H9 (cell line): ENCODE measurements at regions not wholly inside any gene's neighbourhood (a gene's known extent, or its start where the extent isn't known, plus 50 kb on each side); places are given as distances from the start of the nearest gene placed in this dataset.

Experiments used
- DNase-seq: peaks from one replicate; pipeline ENCODE4 v3.0.0-alpha.2; 2017
- H2AFZ ChIP-seq: one replicate; pipeline ENCODE4 v1.6.1; 2013; ENCODE audit warnings: mild to moderate bottlenecking, low read length, control low read depth, moderate library complexity
- H2AK5ac ChIP-seq: 2 replicates; pipeline ENCODE4 v1.6.1; 2013; ENCODE audit warnings: low read length, control low read depth, mixed read lengths; ENCODE audit not compliant: insufficient read length
- H2BK120ac ChIP-seq: one replicate; pipeline ENCODE4 v1.6.1; 2013; ENCODE audit warnings: low read depth, mild to moderate bottlenecking, low read length, control low read depth, inconsistent platforms; ENCODE audit not compliant: poor library complexity, severe bottlenecking
- H2BK12ac ChIP-seq: 2 replicates; pipeline ENCODE4 v1.6.1; 2013; ENCODE audit warnings: low read length, control low read depth, mixed read lengths, low read depth; ENCODE audit not compliant: insufficient read length
- H2BK15ac ChIP-seq: 2 replicates; pipeline ENCODE4 v1.6.1; 2013; ENCODE audit warnings: low read depth, low read length, control low read depth
- H2BK20ac ChIP-seq: one replicate; pipeline ENCODE4 v1.6.1; 2013; ENCODE audit warnings: low read depth, mild to moderate bottlenecking, low read length, control low read depth, inconsistent platforms; ENCODE audit not compliant: poor library complexity, severe bottlenecking
- H2BK5ac ChIP-seq: 2 replicates; pipeline ENCODE4 v1.6.1; 2013; ENCODE audit warnings: low read length, control low read depth, mixed read lengths; ENCODE audit not compliant: insufficient read length
- H3K14ac ChIP-seq: 2 replicates; pipeline ENCODE4 v1.6.1; 2013; ENCODE audit warnings: low read length, control low read depth; ENCODE audit not compliant: insufficient read depth
- H3K18ac ChIP-seq: 2 replicates; pipeline ENCODE4 v1.6.1; 2013; ENCODE audit warnings: low read depth, mild to moderate bottlenecking, mixed read lengths, low read length, control low read depth; ENCODE audit not compliant: insufficient read length
- H3K23ac ChIP-seq: 2 replicates; pipeline ENCODE4 v1.6.1; 2013; ENCODE audit warnings: low read length, control low read depth, mixed read lengths, low read depth; ENCODE audit not compliant: insufficient read length
- H3K23me2 ChIP-seq: 2 replicates; pipeline ENCODE4 v1.6.1; 2013; ENCODE audit warnings: low read depth, mild to moderate bottlenecking, mixed read lengths, low read length, control low read depth; ENCODE audit not compliant: insufficient read length, poor library complexity, severe bottlenecking
- H3K27ac ChIP-seq: 2 replicates; pipeline ENCODE4 v1.5.1; 2013; ENCODE audit warnings: low read length, control low read depth, mixed read lengths, low read depth; ENCODE audit not compliant: insufficient read length
- H3K27me3 ChIP-seq: 2 replicates; pipeline ENCODE4 v1.6.1; 2013; ENCODE audit warnings: low read length, control low read depth, inconsistent platforms; ENCODE audit not compliant: insufficient read depth
- H3K4ac ChIP-seq: 2 replicates; pipeline ENCODE4 v1.6.1; 2013; ENCODE audit warnings: low read depth, mild to moderate bottlenecking, control low read depth, inconsistent platforms, low read length, moderate library complexity
- H3K4me1 ChIP-seq: 2 replicates; pipeline ENCODE4 v1.6.1; 2013; ENCODE audit warnings: low read length, control low read depth, inconsistent platforms; ENCODE audit not compliant: insufficient read depth
- H3K4me2 ChIP-seq: 2 replicates; pipeline ENCODE4 v1.6.1; 2013; ENCODE audit warnings: low read length, control low read depth, mixed read lengths; ENCODE audit not compliant: insufficient read length, insufficient read depth
- H3K56ac ChIP-seq: 2 replicates; pipeline ENCODE4 v1.6.1; 2013; ENCODE audit warnings: low read depth, mild to moderate bottlenecking, mixed read lengths, low read length, control low read depth; ENCODE audit not compliant: insufficient read length
- H3K79me1 ChIP-seq: 2 replicates; pipeline ENCODE4 v1.6.1; 2013; ENCODE audit warnings: low read depth, mild to moderate bottlenecking, moderate library complexity, low read length, control low read depth, inconsistent platforms; ENCODE audit not compliant: insufficient read depth, poor library complexity, severe bottlenecking
- H3K79me2 ChIP-seq: 2 replicates; pipeline ENCODE4 v1.6.1; 2013; ENCODE audit warnings: low read length, control low read depth, inconsistent platforms; ENCODE audit not compliant: insufficient read depth
- H3K9ac ChIP-seq: 2 replicates; pipeline ENCODE4 v1.6.1; 2013; ENCODE audit warnings: low read length, control low read depth, mixed read lengths; ENCODE audit not compliant: insufficient read length; ENCODE audit errors: extremely low read depth
- H3K9me3 ChIP-seq: one replicate; pipeline ENCODE4 v1.6.1; 2013; ENCODE audit warnings: low read depth, low read length, inconsistent platforms; ENCODE audit not compliant: control insufficient read depth
- H3T11ph ChIP-seq: one replicate; pipeline ENCODE4 v1.6.1; 2013; ENCODE audit warnings: mild to moderate bottlenecking, low read length, control low read depth, inconsistent platforms
- H4K20me1 ChIP-seq: one replicate; pipeline ENCODE4 v1.6.1; 2013; ENCODE audit not compliant: control insufficient read depth, insufficient read length, insufficient read depth
- H4K5ac ChIP-seq: 2 replicates; pipeline ENCODE4 v1.6.1; 2013; ENCODE audit warnings: low read depth, mild to moderate bottlenecking, mixed read lengths, low read length, control low read depth; ENCODE audit not compliant: insufficient read length
- H4K8ac ChIP-seq: replicated peaks from 2 replicates; pipeline ENCODE4 v1.6.1; 2013; ENCODE audit warnings: low read length, control low read depth, mixed read lengths, low read depth; ENCODE audit not compliant: insufficient read length
- H4K91ac ChIP-seq: 2 replicates; pipeline ENCODE4 v1.6.1; 2013; ENCODE audit warnings: low read depth, mild to moderate bottlenecking, moderate library complexity, mixed read lengths, low read length, control low read depth; ENCODE audit not compliant: insufficient read length
- H3K27ac Mint-ChIP-seq, 3 experiments: 2 replicates in 2 of 3; 3 replicates in 1 of 3; pipeline ENCODE4 v1.8.0; 2020 to 2021; ENCODE audit warnings: mixed read lengths in 3 of 3, mild to moderate bottlenecking in 1 of 3, moderate library complexity in 1 of 3
- H3K27me3 Mint-ChIP-seq: 2 replicates; pipeline ENCODE4 v1.8.0; 2021; ENCODE audit warnings: low read depth, mild to moderate bottlenecking, moderate library complexity, mixed read lengths
- H3K36me3 Mint-ChIP-seq, 3 experiments: 2 replicates in 2 of 3; 3 replicates in 1 of 3; pipeline ENCODE4 v1.8.0; 2020 to 2021; ENCODE audit warnings: low read depth in 3 of 3, mixed read lengths in 3 of 3; ENCODE audit not compliant: insufficient read depth in 1 of 3
- H3K4me1 Mint-ChIP-seq, 2 experiments: 2 replicates each; pipeline ENCODE4 v1.8.0; 2020; ENCODE audit warnings: mixed read lengths in 2 of 2
- H3K4me3 Mint-ChIP-seq, 2 experiments: 2 replicates in 1 of 2; 3 replicates in 1 of 2; pipeline ENCODE4 v1.8.0; 2020 to 2021; ENCODE audit warnings: mild to moderate bottlenecking in 2 of 2, mixed read lengths in 2 of 2, moderate library complexity in 1 of 2
- H3K9me3 Mint-ChIP-seq, 2 experiments: 2 replicates in 1 of 2; 3 replicates in 1 of 2; pipeline ENCODE4 v1.8.0; 2020; ENCODE audit warnings: mild to moderate bottlenecking in 2 of 2, mixed read lengths in 2 of 2, moderate library complexity in 1 of 2
- WGBS: extraction: QIAGEN DNeasy Blood & Tissue Kit; methylation state at CpG from one replicate; pipeline ENCODE4 v1.1.7; 2013; ENCODE audit warnings: missing lambda C conversion rate, low lambda C conversion rate, mixed read lengths; ENCODE audit not compliant: insufficient read length; ENCODE audit errors: extremely low coverage; 5-methylcytosine and 5-hydroxymethylcytosine counted together
- TF ChIP-seq, protein P1 (sequence below): fragments of 200-600 bp; sonication (generic); conservative IDR thresholded peaks from 3 replicates; pipeline ENCODE4 v1.8.0; 2021; ENCODE audit warnings: antibody characterized with exemption, mild to moderate bottlenecking

DNA sequence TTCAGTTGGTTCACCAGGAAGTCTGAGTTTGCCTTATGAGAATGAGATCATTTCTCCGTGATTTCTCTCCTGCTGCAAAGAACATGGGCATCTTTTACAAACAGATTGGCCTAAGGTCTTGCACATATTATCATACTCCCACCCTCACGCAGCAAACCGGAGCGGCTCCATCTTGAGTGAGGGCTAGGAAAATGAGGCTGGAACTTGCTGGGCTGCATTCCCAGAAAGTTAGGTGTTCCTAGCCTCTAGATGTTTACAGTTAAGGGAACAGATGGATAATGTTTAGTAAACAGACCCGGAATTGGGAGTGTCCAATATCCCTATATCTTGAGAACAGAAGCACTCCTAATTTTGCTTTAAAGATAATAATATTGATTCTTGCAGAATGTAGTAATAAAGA lies 247.9 kb upstream of the VCX3A start:
- Histone ChIP-seq H3K14ac (no peak overlapping the region), H2AFZ (no peak overlapping the region), H3K9ac (no peak overlapping the region), H2AK5ac (no peak overlapping the region), H3K4me1 (peaks cover 7% of the 10 kb centered on the region; the same call in 1 of the 2 replicates), H2BK120ac (no peak overlapping the region), H4K91ac (no peak overlapping the region), H2BK20ac (no peak overlapping the region), H3K56ac (no peak overlapping the region), H3K79me2 (no peaks in the 10 kb centered on the region), H3K4me2 (no peak overlapping the region), H2BK5ac (no peak overlapping the region), H3K79me1 (no peaks in the 10 kb centered on the region), H3K23me2 (peaks cover 3% of the 10 kb centered on the region), H3K18ac (no peak overlapping the region), H3K27me3 (no peaks in the 10 kb centered on the region), H4K20me1 (no peaks in the 10 kb centered on the region), H3K4ac (no peak overlapping the region), H3K27ac (no peak overlapping the region), H2BK12ac (no peak overlapping the region), H3K23ac (no peak overlapping the region), H4K5ac (no peak overlapping the region), H3T11ph (no peak overlapping the region), H4K8ac (no peak overlapping the region), H2BK15ac (no peak overlapping the region), H3K9me3 (no peaks in the 10 kb centered on the region)
- Mint-ChIP-seq H3K4me1 (peaks cover 25 to 28% of the 10 kb centered on the region in 2 experiments), H3K4me3 (no peak overlapping the region), H3K9me3 (no peaks in the 10 kb centered on the region; a peak in 1 of 5 replicates), H3K27ac (no peak overlapping the region), H3K27me3 (no peaks in the 10 kb centered on the region), H3K36me3 (no peaks in the 10 kb centered on the region; a peak in 1 of 7 replicates)
- TF ChIP-seq, protein P1, sequence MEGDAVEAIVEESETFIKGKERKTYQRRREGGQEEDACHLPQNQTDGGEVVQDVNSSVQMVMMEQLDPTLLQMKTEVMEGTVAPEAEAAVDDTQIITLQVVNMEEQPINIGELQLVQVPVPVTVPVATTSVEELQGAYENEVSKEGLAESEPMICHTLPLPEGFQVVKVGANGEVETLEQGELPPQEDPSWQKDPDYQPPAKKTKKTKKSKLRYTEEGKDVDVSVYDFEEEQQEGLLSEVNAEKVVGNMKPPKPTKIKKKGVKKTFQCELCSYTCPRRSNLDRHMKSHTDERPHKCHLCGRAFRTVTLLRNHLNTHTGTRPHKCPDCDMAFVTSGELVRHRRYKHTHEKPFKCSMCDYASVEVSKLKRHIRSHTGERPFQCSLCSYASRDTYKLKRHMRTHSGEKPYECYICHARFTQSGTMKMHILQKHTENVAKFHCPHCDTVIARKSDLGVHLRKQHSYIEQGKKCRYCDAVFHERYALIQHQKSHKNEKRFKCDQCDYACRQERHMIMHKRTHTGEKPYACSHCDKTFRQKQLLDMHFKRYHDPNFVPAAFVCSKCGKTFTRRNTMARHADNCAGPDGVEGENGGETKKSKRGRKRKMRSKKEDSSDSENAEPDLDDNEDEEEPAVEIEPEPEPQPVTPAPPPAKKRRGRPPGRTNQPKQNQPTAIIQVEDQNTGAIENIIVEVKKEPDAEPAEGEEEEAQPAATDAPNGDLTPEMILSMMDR = no peak
- DNase-seq = no peak
- no CpG with 5 or more reads among the region's 5 CpGs for WGBS
